H9 (cell line): ENCODE measurements at regions not wholly inside any gene's neighbourhood (a gene's known extent, or its start where the extent isn't known, plus 50 kb on each side); places are given as distances from the start of the nearest gene placed in this dataset.

Experiments
- DNase-seq: peaks from one replicate; pipeline ENCODE4 v3.0.0-alpha.2; 2017
- H2AFZ ChIP-seq: one replicate; pipeline ENCODE4 v1.6.1; 2013; ENCODE audit warnings: mild to moderate bottlenecking, low read length, control low read depth, moderate library complexity
- H2AK5ac ChIP-seq: 2 replicates; pipeline ENCODE4 v1.6.1; 2013; ENCODE audit warnings: low read length, control low read depth, mixed read lengths; ENCODE audit not compliant: insufficient read length
- H2BK120ac ChIP-seq: one replicate; pipeline ENCODE4 v1.6.1; 2013; ENCODE audit warnings: low read depth, mild to moderate bottlenecking, low read length, control low read depth, inconsistent platforms; ENCODE audit not compliant: poor library complexity, severe bottlenecking
- H2BK12ac ChIP-seq: 2 replicates; pipeline ENCODE4 v1.6.1; 2013; ENCODE audit warnings: low read length, control low read depth, mixed read lengths, low read depth; ENCODE audit not compliant: insufficient read length
- H2BK15ac ChIP-seq: 2 replicates; pipeline ENCODE4 v1.6.1; 2013; ENCODE audit warnings: low read depth, low read length, control low read depth
- H2BK20ac ChIP-seq: one replicate; pipeline ENCODE4 v1.6.1; 2013; ENCODE audit warnings: low read depth, mild to moderate bottlenecking, low read length, control low read depth, inconsistent platforms; ENCODE audit not compliant: poor library complexity, severe bottlenecking
- H2BK5ac ChIP-seq: 2 replicates; pipeline ENCODE4 v1.6.1; 2013; ENCODE audit warnings: low read length, control low read depth, mixed read lengths; ENCODE audit not compliant: insufficient read length
- H3K14ac ChIP-seq: 2 replicates; pipeline ENCODE4 v1.6.1; 2013; ENCODE audit warnings: low read length, control low read depth; ENCODE audit not compliant: insufficient read depth
- H3K18ac ChIP-seq: 2 replicates; pipeline ENCODE4 v1.6.1; 2013; ENCODE audit warnings: low read depth, mild to moderate bottlenecking, mixed read lengths, low read length, control low read depth; ENCODE audit not compliant: insufficient read length
- H3K23ac ChIP-seq: 2 replicates; pipeline ENCODE4 v1.6.1; 2013; ENCODE audit warnings: low read length, control low read depth, mixed read lengths, low read depth; ENCODE audit not compliant: insufficient read length
- H3K23me2 ChIP-seq: 2 replicates; pipeline ENCODE4 v1.6.1; 2013; ENCODE audit warnings: low read depth, mild to moderate bottlenecking, mixed read lengths, low read length, control low read depth; ENCODE audit not compliant: insufficient read length, poor library complexity, severe bottlenecking
- H3K27ac ChIP-seq: 2 replicates; pipeline ENCODE4 v1.5.1; 2013; ENCODE audit warnings: low read length, control low read depth, mixed read lengths, low read depth; ENCODE audit not compliant: insufficient read length
- H3K27me3 ChIP-seq: 2 replicates; pipeline ENCODE4 v1.6.1; 2013; ENCODE audit warnings: low read length, control low read depth, inconsistent platforms; ENCODE audit not compliant: insufficient read depth
- H3K4ac ChIP-seq: 2 replicates; pipeline ENCODE4 v1.6.1; 2013; ENCODE audit warnings: low read depth, mild to moderate bottlenecking, control low read depth, inconsistent platforms, low read length, moderate library complexity
- H3K4me1 ChIP-seq: 2 replicates; pipeline ENCODE4 v1.6.1; 2013; ENCODE audit warnings: low read length, control low read depth, inconsistent platforms; ENCODE audit not compliant: insufficient read depth
- H3K4me2 ChIP-seq: 2 replicates; pipeline ENCODE4 v1.6.1; 2013; ENCODE audit warnings: low read length, control low read depth, mixed read lengths; ENCODE audit not compliant: insufficient read length, insufficient read depth
- H3K56ac ChIP-seq: 2 replicates; pipeline ENCODE4 v1.6.1; 2013; ENCODE audit warnings: low read depth, mild to moderate bottlenecking, mixed read lengths, low read length, control low read depth; ENCODE audit not compliant: insufficient read length
- H3K79me1 ChIP-seq: 2 replicates; pipeline ENCODE4 v1.6.1; 2013; ENCODE audit warnings: low read depth, mild to moderate bottlenecking, moderate library complexity, low read length, control low read depth, inconsistent platforms; ENCODE audit not compliant: insufficient read depth, poor library complexity, severe bottlenecking
- H3K79me2 ChIP-seq: 2 replicates; pipeline ENCODE4 v1.6.1; 2013; ENCODE audit warnings: low read length, control low read depth, inconsistent platforms; ENCODE audit not compliant: insufficient read depth
- H3K9ac ChIP-seq: 2 replicates; pipeline ENCODE4 v1.6.1; 2013; ENCODE audit warnings: low read length, control low read depth, mixed read lengths; ENCODE audit not compliant: insufficient read length; ENCODE audit errors: extremely low read depth
- H3K9me3 ChIP-seq: one replicate; pipeline ENCODE4 v1.6.1; 2013; ENCODE audit warnings: low read depth, low read length, inconsistent platforms; ENCODE audit not compliant: control insufficient read depth
- H3T11ph ChIP-seq: one replicate; pipeline ENCODE4 v1.6.1; 2013; ENCODE audit warnings: mild to moderate bottlenecking, low read length, control low read depth, inconsistent platforms
- H4K20me1 ChIP-seq: one replicate; pipeline ENCODE4 v1.6.1; 2013; ENCODE audit not compliant: control insufficient read depth, insufficient read length, insufficient read depth
- H4K5ac ChIP-seq: 2 replicates; pipeline ENCODE4 v1.6.1; 2013; ENCODE audit warnings: low read depth, mild to moderate bottlenecking, mixed read lengths, low read length, control low read depth; ENCODE audit not compliant: insufficient read length
- H4K8ac ChIP-seq: replicated peaks from 2 replicates; pipeline ENCODE4 v1.6.1; 2013; ENCODE audit warnings: low read length, control low read depth, mixed read lengths, low read depth; ENCODE audit not compliant: insufficient read length
- H4K91ac ChIP-seq: 2 replicates; pipeline ENCODE4 v1.6.1; 2013; ENCODE audit warnings: low read depth, mild to moderate bottlenecking, moderate library complexity, mixed read lengths, low read length, control low read depth; ENCODE audit not compliant: insufficient read length
- H3K27ac Mint-ChIP-seq, 3 experiments: 2 replicates in 2 of 3; 3 replicates in 1 of 3; pipeline ENCODE4 v1.8.0; 2020 to 2021; ENCODE audit warnings: mixed read lengths in 3 of 3, mild to moderate bottlenecking in 1 of 3, moderate library complexity in 1 of 3
- H3K27me3 Mint-ChIP-seq: 2 replicates; pipeline ENCODE4 v1.8.0; 2021; ENCODE audit warnings: low read depth, mild to moderate bottlenecking, moderate library complexity, mixed read lengths
- H3K36me3 Mint-ChIP-seq, 3 experiments: 2 replicates in 2 of 3; 3 replicates in 1 of 3; pipeline ENCODE4 v1.8.0; 2020 to 2021; ENCODE audit warnings: low read depth in 3 of 3, mixed read lengths in 3 of 3; ENCODE audit not compliant: insufficient read depth in 1 of 3
- H3K4me1 Mint-ChIP-seq, 2 experiments: 2 replicates each; pipeline ENCODE4 v1.8.0; 2020; ENCODE audit warnings: mixed read lengths in 2 of 2
- H3K4me3 Mint-ChIP-seq, 2 experiments: 2 replicates in 1 of 2; 3 replicates in 1 of 2; pipeline ENCODE4 v1.8.0; 2020 to 2021; ENCODE audit warnings: mild to moderate bottlenecking in 2 of 2, mixed read lengths in 2 of 2, moderate library complexity in 1 of 2
- H3K9me3 Mint-ChIP-seq, 2 experiments: 2 replicates in 1 of 2; 3 replicates in 1 of 2; pipeline ENCODE4 v1.8.0; 2020; ENCODE audit warnings: mild to moderate bottlenecking in 2 of 2, mixed read lengths in 2 of 2, moderate library complexity in 1 of 2
- WGBS: extraction: QIAGEN DNeasy Blood & Tissue Kit; methylation state at CpG from one replicate; pipeline ENCODE4 v1.1.7; 2013; ENCODE audit warnings: missing lambda C conversion rate, low lambda C conversion rate, mixed read lengths; ENCODE audit not compliant: insufficient read length; ENCODE audit errors: extremely low coverage; 5-methylcytosine and 5-hydroxymethylcytosine counted together
- TF ChIP-seq, protein P1 (sequence below): fragments of 200-600 bp; sonication (generic); conservative IDR thresholded peaks from 3 replicates; pipeline ENCODE4 v1.8.0; 2021; ENCODE audit warnings: antibody characterized with exemption, mild to moderate bottlenecking

DNA sequence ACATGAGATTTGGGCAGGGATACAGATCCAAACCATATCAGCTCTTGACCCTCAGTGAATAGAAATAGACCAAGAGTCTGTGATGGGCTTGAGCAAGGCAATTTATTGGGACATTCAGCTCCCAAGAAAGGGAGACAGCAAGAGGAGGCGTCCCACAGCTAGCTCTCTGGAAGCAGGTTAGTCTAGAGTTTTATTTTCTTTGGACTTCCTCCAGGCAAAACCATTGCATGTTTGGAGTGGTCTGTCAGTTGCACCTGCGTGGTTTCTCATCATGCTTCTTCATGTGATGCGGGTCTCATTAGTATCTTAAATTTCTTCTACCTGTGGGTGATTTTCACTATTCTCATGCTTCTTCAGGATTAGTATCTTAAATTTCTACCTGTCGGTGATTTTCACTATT is 1530.6 kb downstream of the PLA2G4A start:
- Histone ChIP-seq H3K18ac (no peak overlapping the region), H3K23ac (no peak overlapping the region), H3K79me2 (no peaks in the 10 kb centered on the region), H4K20me1 (no peaks in the 10 kb centered on the region), H3K56ac (no peak overlapping the region), H3K9me3 (no peaks in the 10 kb centered on the region), H3T11ph (no peak overlapping the region), H3K9ac (no peak overlapping the region), H3K27ac (no peak overlapping the region), H3K27me3 (no peaks in the 10 kb centered on the region; the same call in 1 of the 2 replicates), H3K4me2 (no peak overlapping the region), H2AFZ (no peak overlapping the region), H2BK5ac (no peak overlapping the region), H3K4me1 (no peaks in the 10 kb centered on the region; the same call in 1 of the 2 replicates), H2BK20ac (no peak overlapping the region), H2BK120ac (no peak overlapping the region), H3K4ac (no peak overlapping the region), H2AK5ac (no peak overlapping the region), H2BK15ac (no peak overlapping the region), H2BK12ac (no peak overlapping the region), H4K91ac (no peak overlapping the region), H3K14ac (no peak overlapping the region), H3K79me1 (no peaks in the 10 kb centered on the region), H4K5ac (no peak overlapping the region), H4K8ac (no peak overlapping the region), H3K23me2 (no peaks in the 10 kb centered on the region)
- peaks cover 8 to 14% of the 10 kb centered on the region in 2 experiments for H3K9me3 Mint-ChIP-seq
- WGBS, result no CpG with 5 or more reads among the region's 4 CpGs
- peaks cover 0 to 17% (median 5%) of the 10 kb centered on the region in 3 experiments; a peak in 5 of 7 replicates for H3K36me3 Mint-ChIP-seq
- peaks cover 0 to 2% of the 10 kb centered on the region in 2 experiments; a peak in 2 of 4 replicates for H3K4me1 Mint-ChIP-seq
- TF ChIP-seq, protein P1, sequence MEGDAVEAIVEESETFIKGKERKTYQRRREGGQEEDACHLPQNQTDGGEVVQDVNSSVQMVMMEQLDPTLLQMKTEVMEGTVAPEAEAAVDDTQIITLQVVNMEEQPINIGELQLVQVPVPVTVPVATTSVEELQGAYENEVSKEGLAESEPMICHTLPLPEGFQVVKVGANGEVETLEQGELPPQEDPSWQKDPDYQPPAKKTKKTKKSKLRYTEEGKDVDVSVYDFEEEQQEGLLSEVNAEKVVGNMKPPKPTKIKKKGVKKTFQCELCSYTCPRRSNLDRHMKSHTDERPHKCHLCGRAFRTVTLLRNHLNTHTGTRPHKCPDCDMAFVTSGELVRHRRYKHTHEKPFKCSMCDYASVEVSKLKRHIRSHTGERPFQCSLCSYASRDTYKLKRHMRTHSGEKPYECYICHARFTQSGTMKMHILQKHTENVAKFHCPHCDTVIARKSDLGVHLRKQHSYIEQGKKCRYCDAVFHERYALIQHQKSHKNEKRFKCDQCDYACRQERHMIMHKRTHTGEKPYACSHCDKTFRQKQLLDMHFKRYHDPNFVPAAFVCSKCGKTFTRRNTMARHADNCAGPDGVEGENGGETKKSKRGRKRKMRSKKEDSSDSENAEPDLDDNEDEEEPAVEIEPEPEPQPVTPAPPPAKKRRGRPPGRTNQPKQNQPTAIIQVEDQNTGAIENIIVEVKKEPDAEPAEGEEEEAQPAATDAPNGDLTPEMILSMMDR, result no peak
- H3K4me3 Mint-ChIP-seq, result no peak overlapping the region
- no peak overlapping the region; a peak in 1 of 7 replicates for H3K27ac Mint-ChIP-seq
- no peak for DNase-seq
- no peaks in the 10 kb centered on the region for H3K27me3 Mint-ChIP-seq
